ENCODE measurements at regions not wholly inside any gene's neighbourhood (a gene's known extent, or its start where the extent isn't known, plus 50 kb on each side); places are given as distances from the start of the nearest gene placed in this dataset.

DNA sequence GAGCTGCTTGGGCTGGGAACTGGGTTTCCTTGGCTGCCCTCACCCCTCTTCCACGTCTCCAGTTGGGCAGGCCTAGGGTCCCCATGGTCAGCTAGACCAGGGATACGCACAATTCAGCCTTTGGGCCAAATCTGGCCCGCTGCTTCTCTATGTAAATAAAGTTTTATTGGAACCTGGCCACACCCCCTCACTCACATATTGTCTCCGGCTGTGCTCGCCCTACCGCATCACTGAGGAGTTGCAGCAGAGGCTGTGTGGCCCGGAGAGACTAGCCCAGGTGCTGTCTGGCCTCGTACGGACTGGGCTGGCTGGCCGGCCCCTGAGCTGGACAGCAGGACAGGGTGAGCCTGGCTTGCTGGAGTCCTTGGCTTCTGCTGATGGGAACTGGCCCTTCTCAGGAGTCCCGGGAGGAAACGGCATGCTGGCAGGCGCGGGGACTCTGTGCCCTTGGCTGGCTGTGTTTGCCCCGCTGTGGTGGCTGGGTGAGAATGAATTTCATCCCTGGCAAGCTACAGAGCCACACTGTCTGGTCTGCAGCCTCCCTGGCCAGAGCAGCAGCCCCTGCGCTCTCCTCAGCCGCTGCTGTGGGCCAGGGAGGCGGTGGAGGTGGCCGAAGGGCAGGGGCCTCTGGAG lies 82.0 kb downstream of the ENGASE start:
- TF ChIP-seq, protein P1, sequence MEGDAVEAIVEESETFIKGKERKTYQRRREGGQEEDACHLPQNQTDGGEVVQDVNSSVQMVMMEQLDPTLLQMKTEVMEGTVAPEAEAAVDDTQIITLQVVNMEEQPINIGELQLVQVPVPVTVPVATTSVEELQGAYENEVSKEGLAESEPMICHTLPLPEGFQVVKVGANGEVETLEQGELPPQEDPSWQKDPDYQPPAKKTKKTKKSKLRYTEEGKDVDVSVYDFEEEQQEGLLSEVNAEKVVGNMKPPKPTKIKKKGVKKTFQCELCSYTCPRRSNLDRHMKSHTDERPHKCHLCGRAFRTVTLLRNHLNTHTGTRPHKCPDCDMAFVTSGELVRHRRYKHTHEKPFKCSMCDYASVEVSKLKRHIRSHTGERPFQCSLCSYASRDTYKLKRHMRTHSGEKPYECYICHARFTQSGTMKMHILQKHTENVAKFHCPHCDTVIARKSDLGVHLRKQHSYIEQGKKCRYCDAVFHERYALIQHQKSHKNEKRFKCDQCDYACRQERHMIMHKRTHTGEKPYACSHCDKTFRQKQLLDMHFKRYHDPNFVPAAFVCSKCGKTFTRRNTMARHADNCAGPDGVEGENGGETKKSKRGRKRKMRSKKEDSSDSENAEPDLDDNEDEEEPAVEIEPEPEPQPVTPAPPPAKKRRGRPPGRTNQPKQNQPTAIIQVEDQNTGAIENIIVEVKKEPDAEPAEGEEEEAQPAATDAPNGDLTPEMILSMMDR (IDR thresholded peaks at IDR 0.05 in 8 of 11, conservative IDR thresholded peaks at IDR 0.05 in 3 of 11) = no peak
- TF ChIP-seq POLR2A (IDR thresholded peaks at IDR 0.05) = no peak
